GM10266 (cell line): ENCODE measurements at regions not wholly inside any gene's neighbourhood (a gene's known extent, or its start where the extent isn't known, plus 50 kb on each side); places are given as distances from the start of the nearest gene placed in this dataset.

Experiments used
- DNase-seq: peaks from one replicate; pipeline ENCODE4 v3.0.0; 2012; ENCODE audit errors: extremely low spot score
- TF ChIP-seq, protein P1 (sequence below): IDR thresholded peaks from 2 replicates; pipeline ENCODE4 v1.5.1; 2012; ENCODE audit warnings: mild to moderate bottlenecking, low read depth; ENCODE audit not compliant: control insufficient read depth, insufficient read depth; ENCODE audit errors: missing control alignments

DNA sequence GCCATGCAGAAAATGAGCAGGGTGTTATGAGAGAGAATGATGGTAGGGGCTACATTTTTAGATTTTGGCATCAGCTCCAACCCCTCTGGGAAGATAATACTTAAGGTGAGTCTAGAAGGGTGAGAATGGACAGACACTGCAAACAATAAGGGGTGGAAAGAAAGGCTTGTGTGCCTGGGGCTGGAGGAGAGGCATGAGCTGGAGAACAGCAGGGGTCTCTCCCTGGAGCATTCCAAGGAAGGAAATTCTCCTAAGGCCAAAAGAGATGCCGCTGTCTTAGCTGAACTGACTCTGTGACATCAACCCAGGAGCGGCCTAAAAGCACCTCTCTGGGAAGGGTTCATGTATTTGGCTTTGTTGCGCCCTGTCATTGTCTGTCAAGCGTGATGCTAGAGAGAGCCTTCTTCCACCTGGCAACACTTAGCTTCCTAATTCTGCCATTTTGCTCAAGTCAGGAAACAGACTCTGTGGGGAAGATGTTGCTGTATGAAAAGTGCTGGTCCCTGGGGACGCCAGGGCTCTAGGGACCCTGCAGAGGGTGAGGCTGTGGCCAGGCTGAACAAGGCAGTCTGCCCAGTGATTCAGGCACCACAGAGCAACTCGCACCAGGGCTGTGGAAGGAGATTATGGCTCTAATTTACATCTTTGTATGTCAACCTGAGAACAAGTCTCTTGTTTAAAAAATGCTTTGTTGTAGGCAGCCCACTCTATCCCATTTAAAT, 225.7 kb downstream of the CBLN1 start:
- DNase-seq: no peak
- TF ChIP-seq, protein P1, sequence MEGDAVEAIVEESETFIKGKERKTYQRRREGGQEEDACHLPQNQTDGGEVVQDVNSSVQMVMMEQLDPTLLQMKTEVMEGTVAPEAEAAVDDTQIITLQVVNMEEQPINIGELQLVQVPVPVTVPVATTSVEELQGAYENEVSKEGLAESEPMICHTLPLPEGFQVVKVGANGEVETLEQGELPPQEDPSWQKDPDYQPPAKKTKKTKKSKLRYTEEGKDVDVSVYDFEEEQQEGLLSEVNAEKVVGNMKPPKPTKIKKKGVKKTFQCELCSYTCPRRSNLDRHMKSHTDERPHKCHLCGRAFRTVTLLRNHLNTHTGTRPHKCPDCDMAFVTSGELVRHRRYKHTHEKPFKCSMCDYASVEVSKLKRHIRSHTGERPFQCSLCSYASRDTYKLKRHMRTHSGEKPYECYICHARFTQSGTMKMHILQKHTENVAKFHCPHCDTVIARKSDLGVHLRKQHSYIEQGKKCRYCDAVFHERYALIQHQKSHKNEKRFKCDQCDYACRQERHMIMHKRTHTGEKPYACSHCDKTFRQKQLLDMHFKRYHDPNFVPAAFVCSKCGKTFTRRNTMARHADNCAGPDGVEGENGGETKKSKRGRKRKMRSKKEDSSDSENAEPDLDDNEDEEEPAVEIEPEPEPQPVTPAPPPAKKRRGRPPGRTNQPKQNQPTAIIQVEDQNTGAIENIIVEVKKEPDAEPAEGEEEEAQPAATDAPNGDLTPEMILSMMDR: no peak

DNA sequence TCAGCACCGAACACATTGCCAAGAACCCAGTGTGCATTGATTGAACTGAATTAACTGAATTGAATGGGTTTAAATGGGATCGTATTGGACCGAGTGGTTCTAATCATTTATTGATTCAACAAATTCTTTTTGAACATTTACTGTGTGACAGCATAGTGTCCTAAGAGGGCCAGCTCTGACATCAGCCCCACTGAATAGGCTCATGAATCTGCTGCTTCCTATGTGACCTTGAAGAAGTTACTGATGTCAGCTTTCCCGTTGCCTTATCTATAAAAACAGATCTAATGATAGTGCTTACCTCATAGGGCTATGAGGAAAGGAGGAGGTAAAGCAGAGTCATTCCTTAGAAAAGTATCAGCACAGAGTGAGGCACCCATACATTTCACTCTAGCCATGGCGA, 226.3 kb downstream of the CBLN1 start:
- TF ChIP-seq, protein P1: no peak
- no peak for DNase-seq

DNA sequence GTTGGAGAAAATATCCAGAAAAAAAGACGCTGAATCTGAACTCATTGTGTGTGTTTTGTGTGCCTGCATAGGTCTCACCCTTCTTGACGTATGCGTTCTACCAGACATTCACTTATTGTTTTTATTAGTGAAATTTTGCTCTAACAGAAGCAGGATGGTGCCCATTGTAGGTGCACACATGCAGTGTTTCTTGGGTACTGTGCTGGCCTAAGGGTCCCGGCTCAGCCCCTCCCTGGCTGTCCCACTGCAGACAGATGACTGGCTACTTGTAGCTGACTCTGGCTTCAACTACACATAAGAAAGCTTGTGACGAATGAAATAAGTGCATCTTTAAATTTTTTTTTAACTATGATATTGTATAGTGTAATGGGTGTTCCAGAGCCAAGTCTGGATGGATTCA, 227.0 kb downstream of the CBLN1 start:
- TF ChIP-seq, protein P1: no peak

DNA sequence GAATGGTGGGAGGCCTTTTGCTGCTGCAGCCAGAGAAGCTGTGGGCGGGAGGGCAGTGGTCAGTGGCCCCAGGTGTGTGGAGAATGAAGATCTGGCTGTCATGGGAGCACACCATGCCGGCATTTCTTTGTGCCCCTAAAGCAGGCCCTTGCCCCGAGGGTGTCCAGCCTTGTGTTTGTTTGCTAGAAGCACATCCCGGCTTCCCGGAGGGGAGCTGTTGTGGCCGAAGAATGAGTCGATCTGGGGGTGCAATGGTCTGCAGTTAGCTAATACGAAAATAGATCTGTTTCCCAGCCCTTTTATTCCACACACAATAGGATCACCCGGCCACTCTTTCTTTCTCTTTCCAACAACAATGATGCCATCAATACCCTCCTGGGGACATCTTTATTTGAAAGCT, 228.8 kb downstream of the CBLN1 start:
- DNase-seq: no peak
- TF ChIP-seq, protein P1: no peak

More for the DNA sequence above, 227.0 kb downstream of the CBLN1 start:
- no peak for DNase-seq

DNA sequence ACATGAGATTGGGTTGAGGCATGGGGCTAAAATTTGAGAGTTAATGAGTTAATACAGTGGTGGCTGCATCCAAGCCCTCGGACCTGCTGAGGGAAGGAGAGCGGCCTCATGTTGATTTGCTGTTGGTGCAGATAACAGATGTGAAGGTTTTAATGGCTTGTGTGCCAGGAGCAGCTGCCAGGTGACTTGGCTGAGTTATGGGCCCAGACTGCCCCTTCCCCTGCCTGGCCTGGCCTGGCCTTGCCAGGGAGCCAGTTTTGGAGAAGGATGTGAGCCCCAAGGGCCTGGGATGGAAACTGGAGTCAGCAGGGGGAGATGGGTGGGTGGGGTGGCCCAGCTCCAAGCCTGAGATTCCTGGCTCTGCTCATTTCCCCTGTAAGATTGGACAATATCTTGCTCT, 230.1 kb downstream of the CBLN1 start:
- TF ChIP-seq, protein P1: no peak
- no peak for DNase-seq

DNA sequence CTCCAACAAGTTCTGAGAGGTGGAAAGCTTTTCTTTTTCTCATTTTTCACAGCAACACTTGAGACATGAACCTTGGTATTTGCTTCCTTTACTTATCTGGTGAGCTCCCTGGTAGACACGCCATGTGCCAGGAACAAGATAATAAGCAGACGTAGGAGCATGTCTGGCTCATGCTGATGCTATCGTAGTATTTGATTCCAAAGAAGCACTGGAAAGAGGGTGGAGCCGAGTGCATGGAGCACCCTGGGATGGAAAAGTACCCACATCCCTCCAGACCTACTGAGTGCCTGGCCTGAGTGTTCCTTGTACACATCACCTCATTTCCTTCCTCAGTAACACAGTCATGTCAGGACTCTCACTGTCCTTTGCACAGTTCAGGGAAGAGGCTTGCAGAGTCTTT, 231.0 kb downstream of the CBLN1 start:
- TF ChIP-seq, protein P1: no peak
- no peak for DNase-seq

DNA sequence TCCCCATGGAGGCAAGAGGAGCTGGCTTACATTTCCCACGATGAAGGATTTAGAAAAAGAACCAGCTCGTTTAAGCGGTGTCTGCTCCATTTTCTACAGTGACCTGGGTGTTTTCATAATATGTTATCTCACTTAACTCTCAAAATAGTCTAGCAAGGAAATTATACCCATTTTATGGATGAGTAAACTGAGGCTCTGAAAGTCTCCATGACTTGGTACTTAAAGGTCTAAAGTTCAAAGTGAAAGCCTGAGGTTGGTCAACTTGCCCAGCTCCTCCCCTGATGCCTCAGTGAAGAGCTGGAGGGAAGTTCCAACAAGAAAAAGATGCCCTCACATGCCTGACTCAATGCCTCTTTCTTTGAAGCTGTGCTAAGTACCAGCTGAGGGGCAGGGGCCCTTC, 232.0 kb downstream of the CBLN1 start:
- DNase-seq: no peak
- TF ChIP-seq, protein P1: no peak
